Fibroblast of lung (primary cell): ENCODE measurements at regions not wholly inside any gene's neighbourhood (a gene's known extent, or its start where the extent isn't known, plus 50 kb on each side); places are given as distances from the start of the nearest gene placed in this dataset.
"Not testable (repeated sequence)": the region's sequence is repeated elsewhere in the genome, so short reads cannot be mapped to it uniquely, and the experiment has no call there.

ENCODE experiments used
- EZH2 ChIP-seq: IDR thresholded peaks from 2 replicates; pipeline ENCODE4 v1.5.1; 2012; ENCODE audit warnings: low read length, control low read depth, mild to moderate bottlenecking; ENCODE audit errors: missing control alignments
- TF ChIP-seq, protein P1 (sequence below), 2 donors: IDR thresholded peaks in 1 of 2; conservative IDR thresholded peaks in 1 of 2; 1 replicate in 1 of 2; 2 replicates in 1 of 2; pipeline ENCODE4 v1.5.1; 2011 to 2012; ENCODE audit warnings: low read length in 2 of 2, control low read depth in 1 of 2, inconsistent platforms in 1 of 2, low read depth in 1 of 2, mild to moderate bottlenecking in 1 of 2

DNA sequence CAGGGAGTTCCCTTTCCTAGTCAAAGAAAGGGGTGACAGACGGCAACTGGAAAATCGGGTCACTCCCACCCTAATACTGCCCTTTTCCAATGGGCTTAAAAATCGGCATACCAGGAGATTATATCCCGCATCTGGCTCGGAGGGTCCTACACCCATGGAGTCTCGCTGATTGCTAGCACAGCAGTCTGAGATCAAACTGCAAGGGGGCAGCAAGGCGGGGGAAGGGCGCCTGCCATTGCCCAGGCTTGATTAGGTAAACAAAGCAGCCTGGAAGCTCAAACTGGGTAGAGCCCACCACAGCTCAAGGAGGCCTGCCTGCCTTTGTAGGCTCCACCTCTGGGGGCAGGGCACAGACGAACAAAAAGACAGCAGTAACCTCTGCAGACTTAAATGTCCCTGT lies 831.3 kb downstream of the TTLL7 start:
- TF ChIP-seq, protein P1, sequence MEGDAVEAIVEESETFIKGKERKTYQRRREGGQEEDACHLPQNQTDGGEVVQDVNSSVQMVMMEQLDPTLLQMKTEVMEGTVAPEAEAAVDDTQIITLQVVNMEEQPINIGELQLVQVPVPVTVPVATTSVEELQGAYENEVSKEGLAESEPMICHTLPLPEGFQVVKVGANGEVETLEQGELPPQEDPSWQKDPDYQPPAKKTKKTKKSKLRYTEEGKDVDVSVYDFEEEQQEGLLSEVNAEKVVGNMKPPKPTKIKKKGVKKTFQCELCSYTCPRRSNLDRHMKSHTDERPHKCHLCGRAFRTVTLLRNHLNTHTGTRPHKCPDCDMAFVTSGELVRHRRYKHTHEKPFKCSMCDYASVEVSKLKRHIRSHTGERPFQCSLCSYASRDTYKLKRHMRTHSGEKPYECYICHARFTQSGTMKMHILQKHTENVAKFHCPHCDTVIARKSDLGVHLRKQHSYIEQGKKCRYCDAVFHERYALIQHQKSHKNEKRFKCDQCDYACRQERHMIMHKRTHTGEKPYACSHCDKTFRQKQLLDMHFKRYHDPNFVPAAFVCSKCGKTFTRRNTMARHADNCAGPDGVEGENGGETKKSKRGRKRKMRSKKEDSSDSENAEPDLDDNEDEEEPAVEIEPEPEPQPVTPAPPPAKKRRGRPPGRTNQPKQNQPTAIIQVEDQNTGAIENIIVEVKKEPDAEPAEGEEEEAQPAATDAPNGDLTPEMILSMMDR (conservative IDR thresholded peaks at IDR 0.05 in 1 of 2, IDR thresholded peaks at IDR 0.05 in 1 of 2; ENCODE audit: low read depth in 1 of 2, low read length in 2 of 2), result not testable (repeated sequence)
- not testable (repeated sequence) for TF ChIP-seq EZH2
